A673 (cell line): ENCODE measurements at regions not wholly inside any gene's neighbourhood (a gene's known extent, or its start where the extent isn't known, plus 50 kb on each side); places are given as distances from the start of the nearest gene placed in this dataset.

Experiments
- EZH2 ChIP-seq: fragments of 200-600 bp; sonication (generic); IDR thresholded peaks from 2 replicates; pipeline ENCODE4 v1.6.1; 2017; ENCODE audit warnings: borderline replicate concordance, low read depth, mild to moderate bottlenecking, mixed read lengths, antibody characterized with exemption, low read length; ENCODE audit not compliant: poor library complexity, severe bottlenecking
- TF ChIP-seq, protein P1 (sequence below): fragments of 300-800, 200-600 bp; sonication (generic); conservative IDR thresholded peaks from 2 replicates; pipeline ENCODE4 v1.5.1; 2017; ENCODE audit warnings: low read depth, mild to moderate bottlenecking, antibody characterized with exemption, low read length, moderate library complexity, mixed read lengths

DNA sequence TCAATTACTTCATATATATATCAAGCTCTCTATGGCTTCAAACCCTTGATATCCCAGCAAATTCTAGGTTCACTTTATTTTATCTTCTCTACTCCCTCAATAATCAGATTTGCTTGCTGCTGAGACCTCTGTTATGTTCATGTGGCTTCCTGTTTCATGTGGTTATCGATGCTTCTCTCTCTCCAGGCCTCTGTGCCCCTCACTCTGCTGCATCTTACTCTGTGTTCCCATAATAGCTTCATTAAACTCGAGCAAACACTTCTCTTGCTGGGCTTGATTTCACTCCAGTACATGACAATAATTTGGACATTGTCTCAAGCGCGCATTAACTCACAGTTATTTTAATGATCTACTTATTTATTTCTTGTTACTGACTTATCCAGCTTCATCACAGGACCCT is 798.8 kb downstream of the CDH9 start:
- TF ChIP-seq, protein P1, sequence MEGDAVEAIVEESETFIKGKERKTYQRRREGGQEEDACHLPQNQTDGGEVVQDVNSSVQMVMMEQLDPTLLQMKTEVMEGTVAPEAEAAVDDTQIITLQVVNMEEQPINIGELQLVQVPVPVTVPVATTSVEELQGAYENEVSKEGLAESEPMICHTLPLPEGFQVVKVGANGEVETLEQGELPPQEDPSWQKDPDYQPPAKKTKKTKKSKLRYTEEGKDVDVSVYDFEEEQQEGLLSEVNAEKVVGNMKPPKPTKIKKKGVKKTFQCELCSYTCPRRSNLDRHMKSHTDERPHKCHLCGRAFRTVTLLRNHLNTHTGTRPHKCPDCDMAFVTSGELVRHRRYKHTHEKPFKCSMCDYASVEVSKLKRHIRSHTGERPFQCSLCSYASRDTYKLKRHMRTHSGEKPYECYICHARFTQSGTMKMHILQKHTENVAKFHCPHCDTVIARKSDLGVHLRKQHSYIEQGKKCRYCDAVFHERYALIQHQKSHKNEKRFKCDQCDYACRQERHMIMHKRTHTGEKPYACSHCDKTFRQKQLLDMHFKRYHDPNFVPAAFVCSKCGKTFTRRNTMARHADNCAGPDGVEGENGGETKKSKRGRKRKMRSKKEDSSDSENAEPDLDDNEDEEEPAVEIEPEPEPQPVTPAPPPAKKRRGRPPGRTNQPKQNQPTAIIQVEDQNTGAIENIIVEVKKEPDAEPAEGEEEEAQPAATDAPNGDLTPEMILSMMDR: no peak
- no peak for TF ChIP-seq EZH2
